K562 (cell line): ENCODE measurements at regions not wholly inside any gene's neighbourhood (a gene's known extent, or its start where the extent isn't known, plus 50 kb on each side); places are given as distances from the start of the nearest gene placed in this dataset.

ENCODE experiments used
- ATAC-seq: fragments of 200-7000 bp; cut with Tn5 transposase; 3 replicates; pipeline ENCODE4 v1.9.1; 2020; ENCODE audit warnings: moderate library complexity
- BruUV-seq: library from RNA; stranded (reverse); fragments of 400-500 nt; replicated peaks from 2 replicates; lab custom pipeline; 2021; lab: Mats Ljungman, UMichigan
- CTCF ChIA-PET: fragments of 300-600 bp; formaldehyde crosslinking; extraction: SDS; loops from one replicate; lab custom pipeline; 2021; ENCODE audit warnings: low intra/inter-chr PET ratio; lab: Yijun Ruan, JAX
- POLR2A ChIA-PET: fragments of 300-600, 350-650 bp; sonication (Branson Sonifier 250); formaldehyde crosslinking; extraction: SDS; loops from one replicate; lab custom pipeline; 2021; ENCODE audit warnings: antibody characterized with exemption, inconsistent platforms; lab: Yijun Ruan, JAX
- DNase-seq, 4 experiments: peaks; one replicate each; pipeline versions ENCODE4 v3.0.0 to v3.0.0-alpha.2; 2011 to 2018; ENCODE audit warnings: low spot score in 3 of 4, mixed read lengths in 3 of 4; ENCODE audit errors: extremely low read depth in 1 of 4
- FAIRE-seq: peaks from 2 replicates; lab custom pipeline; 2011; peaks lifted over from hg19 to GRCh38; lab: Jason Lieb, UNC
- H2AFZ ChIP-seq: 2 replicates; pipeline ENCODE4 v1.6.0; 2011; ENCODE audit warnings: low read depth, low read length, control low read depth, inconsistent platforms
- H3K27ac ChIP-seq: fragments of 200-600 bp; 3 replicates; pipeline ENCODE4 v1.8.0; 2011; ENCODE audit warnings: low read depth, mild to moderate bottlenecking, control low read depth, inconsistent platforms, low read length, moderate library complexity, mixed read lengths; ENCODE audit errors: extremely low read depth
- H3K27me3 ChIP-seq, 2 experiments: fragments of 300-600 bp in 1 of 2; 2 replicates in 1 of 2; 3 replicates in 1 of 2; pipeline versions ENCODE4 v1.6.0 to v1.8.0; 2011; ENCODE audit warnings: inconsistent platforms in 2 of 2, low read length in 2 of 2, mild to moderate bottlenecking in 1 of 2, mixed read lengths in 1 of 2, moderate library complexity in 1 of 2; ENCODE audit not compliant: control insufficient read depth in 2 of 2, insufficient read depth in 2 of 2
- H3K36me3 ChIP-seq: fragments of 300-600 bp; 3 replicates; pipeline ENCODE4 v1.8.0; 2011; ENCODE audit warnings: mild to moderate bottlenecking, low read length, inconsistent platforms; ENCODE audit not compliant: control insufficient read depth, insufficient read depth
- H3K4me1 ChIP-seq, 2 experiments: fragments of 200-600 bp in 1 of 2; replicated peaks in 1 of 2; 2 replicates in 1 of 2; 3 replicates in 1 of 2; pipeline versions ENCODE4 v1.5.1 to v1.8.0; 2011; ENCODE audit warnings: inconsistent platforms in 2 of 2, low read length in 2 of 2, mild to moderate bottlenecking in 1 of 2, mixed read lengths in 1 of 2, moderate library complexity in 1 of 2; ENCODE audit not compliant: control insufficient read depth in 2 of 2, insufficient read depth in 2 of 2
- H3K4me2 ChIP-seq: 2 replicates; pipeline ENCODE4 v1.6.1; 2011; ENCODE audit warnings: low read length, control low read depth, inconsistent platforms, mixed read lengths; ENCODE audit not compliant: insufficient read depth
- H3K4me3 ChIP-seq: fragments of 200-600 bp; sonication (generic), shearing (Covaris generic); 2 replicates; pipeline ENCODE4 v1.5.1; 2016; ENCODE audit warnings: control low read depth, inconsistent platforms
- H3K79me2 ChIP-seq: fragments of 200-600 bp; 3 replicates; pipeline ENCODE4 v1.8.0; 2011; ENCODE audit warnings: low read length, inconsistent platforms; ENCODE audit not compliant: control insufficient read depth, insufficient read depth
- H3K9ac ChIP-seq, 2 experiments: 2 replicates each; pipeline versions ENCODE4 v1.6.0 to v1.6.1; 2011; ENCODE audit warnings: low read depth in 2 of 2, low read length in 2 of 2, control low read depth in 1 of 2, inconsistent platforms in 1 of 2, mild to moderate bottlenecking in 1 of 2, mixed read lengths in 1 of 2; ENCODE audit not compliant: insufficient read depth in 1 of 2
- H3K9me1 ChIP-seq: one replicate; pipeline ENCODE4 v1.6.0; 2011; ENCODE audit warnings: inconsistent platforms, mild to moderate bottlenecking, low read length, moderate library complexity; ENCODE audit not compliant: control insufficient read depth, insufficient read depth
- H3K9me3 ChIP-seq: replicated peaks from 2 replicates; pipeline ENCODE4 v1.5.1; 2011; ENCODE audit warnings: low read depth, low read length, inconsistent platforms; ENCODE audit not compliant: control insufficient read depth, insufficient read depth
- H4K20me1 ChIP-seq: replicated peaks from 2 replicates; pipeline ENCODE4 v1.6.1; 2011; ENCODE audit warnings: low read length, inconsistent platforms, mixed read lengths; ENCODE audit not compliant: control insufficient read depth, insufficient read depth
- HNRNPLL ChIP-seq: fragments of 200-400 bp; formaldehyde crosslinking; IDR thresholded peaks from 2 replicates; pipeline ENCODE4 v1.6.1; 2017; ENCODE audit warnings: low read length, low read depth, mild to moderate bottlenecking; ENCODE audit not compliant: poor library complexity, severe bottlenecking
- RREB1 ChIP-seq: fragments of 250-450 bp; sonication (Bioruptor Pico); IDR thresholded peaks from 2 replicates; pipeline ENCODE4 v1.4.0; 2020
- ZBTB43 ChIP-seq: sonication (generic); formaldehyde crosslinking; IDR thresholded peaks from 2 replicates; pipeline ENCODE4 v1.8.0; 2023; ENCODE audit warnings: mild to moderate bottlenecking, missing genetic modification reagents
- ZNF316 ChIP-seq: fragments of 450-650 bp; IDR thresholded peaks from 2 replicates; pipeline ENCODE4 v1.6.1; 2016
- WGBS: fragments of 100-300 bp; shearing (Covaris generic); methylation state at CpG from one replicate; pipeline ENCODE4 v1.1.6; 2016; ENCODE audit warnings: low coverage, mixed read lengths; ENCODE audit not compliant: insufficient coverage; ENCODE audit errors: missing lambda C conversion rate; 5-methylcytosine and 5-hydroxymethylcytosine counted together
- in situ Hi-C: fragments of 300-500 bp; cut with MboI; formaldehyde crosslinking; loops from 4 replicates; pipeline ENCODE4 v1.15.0; 2018; ENCODE audit warnings: inconsistent platforms, mixed read lengths
- intact Hi-C: fragments of 100-400 bp; cut with micrococcal nuclease; formaldehyde crosslinking; loops from 2 replicates; pipeline ENCODE4 v1.14.2; 2022

- no peak overlapping the region for H3K4me2 ChIP-seq
- no peaks in the 10 kb centered on the region for H3K79me2 ChIP-seq
- intact Hi-C loops (no loop called here), in situ Hi-C loops (no loop called here)
- FAIRE-seq, result no peak
- H3K9ac ChIP-seq, result no peak overlapping the region; a peak in 1 of 4 replicates
- H3K27me3 ChIP-seq, result peaks cover 16 to 45% of the 10 kb centered on the region in 2 experiments
- TF ChIP-seq HNRNPLL (no peak), ZNF316 (peak; percentile 41; the same call in 1 of the 2 replicates), ZBTB43 (CRISPR knock-in tag) (no peak), RREB1 (CRISPR knock-in tag) (no peak)
- no peaks in the 10 kb centered on the region for H4K20me1 ChIP-seq
- BruUV-seq, result no TSS peak
- no peak overlapping the region for H3K27ac ChIP-seq
- H2AFZ ChIP-seq, result no peak overlapping the region
- ChIA-PET CTCF (no interaction called here), POLR2A (no interaction called here)
- DNase-seq, result no peak
- ATAC-seq, result no peak
- no peaks in the 10 kb centered on the region for H3K9me1 ChIP-seq
- WGBS, result 4% methylated on average over 8 of the region's 8 CpGs
- no peak overlapping the region for H3K4me3 ChIP-seq
- H3K36me3 ChIP-seq, result no peaks in the 10 kb centered on the region
- no peaks in the 10 kb centered on the region for H3K4me1 ChIP-seq
- H3K9me3 ChIP-seq, result no peaks in the 10 kb centered on the region
These were observed 114.4 kb upstream of the MLN start for GRCh38 chr6:33918175-33918695.
